RWPE2 (cell line): ENCODE measurements at regions not wholly inside any gene's neighbourhood (a gene's known extent, or its start where the extent isn't known, plus 50 kb on each side); places are given as distances from the start of the nearest gene placed in this dataset.

Experiments
- ATAC-seq: fragments of 200-7000 bp; cut with Tn5 transposase; 3 replicates; pipeline ENCODE4 v1.9.1; 2021; ENCODE audit warnings: low read depth
- DNase-seq: peaks from one replicate; pipeline ENCODE4 v3.0.0-alpha.2; 2020; ENCODE audit warnings: low spot score
- H3K27ac ChIP-seq: fragments of 450-650 bp; 2 replicates; pipeline ENCODE4 v1.5.1; 2017; ENCODE audit warnings: mild to moderate bottlenecking; ENCODE audit not compliant: poor library complexity, severe bottlenecking
- H3K27me3 ChIP-seq: fragments of 250-450 bp; sonication (Bioruptor Pico); 2 replicates; pipeline ENCODE4 v1.5.1; 2021; ENCODE audit warnings: mild to moderate bottlenecking, moderate library complexity; ENCODE audit not compliant: insufficient read depth, poor library complexity, severe bottlenecking
- H3K36me3 ChIP-seq: fragments of 250-450 bp; sonication (Bioruptor Pico); 2 replicates; pipeline ENCODE4 v1.5.1; 2020; ENCODE audit warnings: low read depth, mild to moderate bottlenecking, moderate library complexity
- H3K4me1 ChIP-seq: fragments of 250-450 bp; sonication (Bioruptor Pico); 2 replicates; pipeline ENCODE4 v1.5.1; 2021; ENCODE audit warnings: mild to moderate bottlenecking, moderate library complexity; ENCODE audit not compliant: insufficient read depth, poor library complexity, severe bottlenecking
- H3K4me3 ChIP-seq: fragments of 250-450 bp; sonication (Bioruptor Pico); 2 replicates; pipeline ENCODE4 v1.5.1; 2021; ENCODE audit warnings: mild to moderate bottlenecking, moderate library complexity; ENCODE audit not compliant: severe bottlenecking
- H3K9me3 ChIP-seq: fragments of 250-450 bp; sonication (Bioruptor Pico); 2 replicates; pipeline ENCODE4 v1.5.1; 2021; ENCODE audit warnings: mild to moderate bottlenecking, moderate library complexity; ENCODE audit not compliant: severe bottlenecking
- CTCF ChIP-seq: fragments of 450-650 bp; IDR thresholded peaks from one replicate; pipeline ENCODE4 v1.5.1; 2017; ENCODE audit warnings: mild to moderate bottlenecking, moderate library complexity; ENCODE audit not compliant: poor library complexity, severe bottlenecking

DNA sequence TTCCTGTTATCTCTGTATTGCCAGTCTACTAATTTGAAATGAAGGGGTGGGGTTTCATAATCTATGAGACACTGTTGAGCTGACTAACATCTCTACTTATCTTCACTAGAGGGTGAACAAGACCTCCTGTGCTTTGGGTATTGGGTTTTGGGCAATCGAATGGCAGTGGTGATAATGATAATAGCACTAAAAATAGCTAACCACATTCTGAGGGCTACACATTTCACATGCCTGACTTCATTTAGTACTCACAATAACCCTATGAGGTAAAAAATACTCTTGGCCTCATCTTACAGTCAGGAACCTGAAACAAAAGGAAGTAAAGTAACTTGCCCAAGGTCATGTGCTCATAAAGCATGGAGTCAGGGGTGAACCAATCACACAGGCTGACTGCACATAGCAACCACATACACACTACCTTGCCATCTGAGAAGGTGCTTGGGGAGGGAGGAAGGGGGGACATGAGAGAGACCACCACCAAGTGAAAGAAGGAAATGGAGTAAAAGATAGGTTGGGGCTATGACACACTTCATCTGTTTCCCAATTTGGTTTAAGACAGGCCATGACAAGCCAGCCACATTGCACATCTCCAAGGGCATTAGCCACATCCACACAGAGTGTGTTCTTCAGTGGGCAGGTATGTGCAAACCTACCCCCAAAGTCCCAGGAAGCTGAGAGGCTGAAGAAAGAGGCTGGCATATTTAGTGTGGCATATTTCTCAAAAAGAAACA, 387.6 kb upstream of the DDI1 start:
- H3K4me3 ChIP-seq: no peak overlapping the region
- no peaks in the 10 kb centered on the region for H3K36me3 ChIP-seq
- H3K27ac ChIP-seq: no peak overlapping the region
- H3K4me1 ChIP-seq: no peaks in the 10 kb centered on the region
- DNase-seq (no peak), ATAC-seq (no peak)
- H3K9me3 ChIP-seq: no peaks in the 10 kb centered on the region
- TF ChIP-seq CTCF: no peak
- H3K27me3 ChIP-seq: no peaks in the 10 kb centered on the region

DNA sequence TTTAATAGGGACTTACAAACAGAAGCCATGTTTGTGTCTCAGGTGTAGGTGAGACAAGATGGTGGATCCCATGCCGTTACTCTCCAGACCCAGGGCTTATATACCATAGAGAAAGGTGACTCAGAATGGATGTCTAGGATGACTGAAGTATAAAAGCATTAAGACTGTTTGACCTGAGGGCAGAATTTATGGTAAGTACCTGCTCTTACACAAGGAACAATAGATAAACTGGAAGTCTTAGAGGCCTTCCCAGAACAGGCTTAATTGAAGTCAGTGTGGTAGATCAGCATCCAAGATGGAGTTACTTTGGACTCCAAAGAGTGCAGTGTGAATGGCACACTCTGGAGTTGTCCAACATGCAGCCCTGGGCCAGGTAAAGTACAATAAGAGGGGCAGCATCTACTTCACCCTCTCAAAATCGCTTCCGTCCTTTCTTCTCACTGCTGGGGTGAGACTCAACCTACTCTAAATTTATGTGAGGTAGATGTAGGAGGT, 387.0 kb upstream of the DDI1 start:
- H3K9me3 ChIP-seq: no peaks in the 10 kb centered on the region
- no peak for TF ChIP-seq CTCF
- no peaks in the 10 kb centered on the region for H3K4me1 ChIP-seq
- no peak overlapping the region for H3K4me3 ChIP-seq
- no peaks in the 10 kb centered on the region for H3K27me3 ChIP-seq
- H3K27ac ChIP-seq: no peak overlapping the region
- ATAC-seq (0 out of 3 replicates have a peak, but pooled peaks have one; percentile 29), DNase-seq (no peak)
- no peaks in the 10 kb centered on the region for H3K36me3 ChIP-seq

GRCh38 chr11:103650330-103650729, 386.1 kb upstream of the DDI1 start:
- ATAC-seq (no peak), DNase-seq (no peak)
- no peaks in the 10 kb centered on the region for H3K27me3 ChIP-seq
- no peaks in the 10 kb centered on the region for H3K36me3 ChIP-seq
- TF ChIP-seq CTCF: no peak
- no peak overlapping the region for H3K27ac ChIP-seq
- H3K4me3 ChIP-seq: no peak overlapping the region
- H3K9me3 ChIP-seq: no peaks in the 10 kb centered on the region
- H3K4me1 ChIP-seq: no peaks in the 10 kb centered on the region

DNA sequence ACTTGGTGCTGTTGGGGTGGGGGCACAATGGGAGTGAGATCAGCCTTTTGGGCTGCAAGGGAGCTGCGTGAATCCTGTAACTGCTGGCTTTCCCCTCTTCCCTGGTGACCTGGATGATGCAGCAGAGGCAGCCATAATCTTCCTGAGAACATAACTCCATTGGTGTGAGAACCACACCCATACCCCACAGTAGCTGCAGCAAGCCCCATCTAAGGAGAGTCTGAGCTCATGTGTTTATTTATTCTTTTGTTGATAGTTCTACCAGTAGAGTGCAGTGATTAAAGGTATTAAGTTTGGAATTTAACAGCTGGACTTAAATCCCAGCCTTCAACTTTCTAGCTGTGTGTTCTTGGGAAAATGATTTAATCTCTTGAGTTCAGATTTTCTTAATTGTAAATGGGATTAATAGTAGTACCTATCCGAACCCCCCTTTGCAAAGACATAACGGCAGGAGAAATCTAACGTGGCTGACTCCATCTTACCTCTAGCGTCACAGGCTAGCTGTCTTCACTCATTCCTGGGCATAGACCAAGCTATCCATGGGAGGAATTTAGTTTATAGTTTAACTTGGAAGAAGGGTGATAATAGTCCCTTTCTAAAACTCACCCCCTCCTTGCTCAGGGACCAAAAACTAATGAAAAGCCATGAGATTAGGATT, 385.0 kb upstream of the DDI1 start:
- no peak for DNase-seq
- no peak for TF ChIP-seq CTCF
- no peaks in the 10 kb centered on the region for H3K4me1 ChIP-seq
- no peaks in the 10 kb centered on the region for H3K9me3 ChIP-seq
- no peak overlapping the region for H3K4me3 ChIP-seq
- no peak for ATAC-seq
- no peaks in the 10 kb centered on the region for H3K27me3 ChIP-seq
- no peaks in the 10 kb centered on the region for H3K36me3 ChIP-seq
- peak overlapping the region; percentile 4 for H3K27ac ChIP-seq

DNA sequence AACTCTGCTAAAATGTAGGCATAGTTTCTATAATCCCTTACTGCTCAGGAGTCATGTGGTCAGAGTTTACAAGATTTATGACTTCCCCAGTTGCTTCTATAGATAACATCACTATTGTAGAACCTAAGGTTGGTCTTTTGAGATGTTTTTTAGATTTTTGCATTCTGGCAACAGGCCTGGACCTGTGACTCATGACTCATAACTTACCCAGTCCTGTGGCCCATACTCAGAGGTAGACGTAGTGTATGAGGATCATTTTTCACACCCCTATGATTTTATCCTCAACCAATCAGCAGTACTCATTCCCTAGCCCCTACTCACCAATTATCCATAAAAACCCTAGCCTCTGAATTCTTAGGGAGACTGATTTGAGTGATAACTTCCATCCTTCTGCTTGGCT, 384.4 kb upstream of the DDI1 start:
- Histone ChIP-seq H3K9me3 (no peaks in the 10 kb centered on the region), H3K27ac (peak overlapping the region; percentile 4), H3K27me3 (no peaks in the 10 kb centered on the region), H3K4me3 (no peak overlapping the region), H3K4me1 (no peaks in the 10 kb centered on the region), H3K36me3 (no peaks in the 10 kb centered on the region)
- ATAC-seq (peak; percentile 70), DNase-seq (no peak)
- no peak for TF ChIP-seq CTCF
